Body of pancreas (tissue), 4 donors: ENCODE measurements at regions not wholly inside any gene's neighbourhood (a gene's known extent, or its start where the extent isn't known, plus 50 kb on each side); places are given as distances from the start of the nearest gene placed in this dataset.

Source experiments
- ATAC-seq: fragments of 150-250 bp; one replicate; pipeline ENCODE4 v1.9.1; 2016
- DNase-seq, 4 donors: peaks; one replicate each; pipeline ENCODE4 v3.0.0-alpha.2; 2019
- H3K27ac ChIP-seq, 4 donors: fragments of 200-600 bp; sonication (generic); 1 replicate in 3 of 4; 2 replicates in 1 of 4; pipeline versions ENCODE4 v1.5.1 to v1.6.1; 2016 to 2019; ENCODE audit warnings: mild to moderate bottlenecking in 1 of 4, mixed read lengths in 1 of 4, moderate library complexity in 1 of 4
- H3K27me3 ChIP-seq, 2 donors: fragments of 200-600 bp; sonication (generic); one replicate each; pipeline ENCODE4 v1.6.0; 2016; ENCODE audit warnings: mild to moderate bottlenecking in 1 of 2
- H3K36me3 ChIP-seq, 2 donors: fragments of 200-600 bp; sonication (generic); replicated peaks in 1 of 2; 2 replicates each; pipeline ENCODE4 v1.5.1; 2016; ENCODE audit warnings: low read depth in 2 of 2; ENCODE audit not compliant: insufficient read depth in 1 of 2
- H3K4me1 ChIP-seq: fragments of 200-600 bp; sonication (generic); one replicate; pipeline ENCODE4 v1.6.0; 2016
- H3K4me3 ChIP-seq, 2 donors: fragments of 200-600 bp; sonication (generic); 1 replicate in 1 of 2; 2 replicates in 1 of 2; pipeline ENCODE4 v1.5.1; 2016 to 2019
- H3K9me3 ChIP-seq, 3 donors: fragments of 200-600 bp; sonication (generic); 1 replicate in 2 of 3; 2 replicates in 1 of 3; pipeline ENCODE4 v1.5.1; 2016
- POLR2A ChIP-seq, 3 donors: fragments of 450-650 bp; IDR thresholded peaks; one replicate each; pipeline ENCODE4 v1.6.1; 2016; ENCODE audit warnings: antibody characterized with exemption in 3 of 3, mild to moderate bottlenecking in 2 of 3
- WGBS, 2 donors: methylation state at CpG; one replicate each; pipeline ENCODE4 v1.1.5; 2017; 5-methylcytosine and 5-hydroxymethylcytosine counted together
- intact Hi-C: fragments of 100-400 bp; cut with DNase I; formaldehyde crosslinking; loops from one replicate; pipeline ENCODE4 v1.15.1; 2023
- TF ChIP-seq, protein P1 (sequence below), 7 experiments: fragments of 450-650 bp in 4 of 7; fragments of 200-600 bp in 3 of 7; sonication (generic) in 3 of 7; IDR thresholded peaks; one replicate each; pipeline ENCODE4 v1.5.1; 2016 to 2019; ENCODE audit warnings: antibody characterized with exemption in 7 of 7

DNA sequence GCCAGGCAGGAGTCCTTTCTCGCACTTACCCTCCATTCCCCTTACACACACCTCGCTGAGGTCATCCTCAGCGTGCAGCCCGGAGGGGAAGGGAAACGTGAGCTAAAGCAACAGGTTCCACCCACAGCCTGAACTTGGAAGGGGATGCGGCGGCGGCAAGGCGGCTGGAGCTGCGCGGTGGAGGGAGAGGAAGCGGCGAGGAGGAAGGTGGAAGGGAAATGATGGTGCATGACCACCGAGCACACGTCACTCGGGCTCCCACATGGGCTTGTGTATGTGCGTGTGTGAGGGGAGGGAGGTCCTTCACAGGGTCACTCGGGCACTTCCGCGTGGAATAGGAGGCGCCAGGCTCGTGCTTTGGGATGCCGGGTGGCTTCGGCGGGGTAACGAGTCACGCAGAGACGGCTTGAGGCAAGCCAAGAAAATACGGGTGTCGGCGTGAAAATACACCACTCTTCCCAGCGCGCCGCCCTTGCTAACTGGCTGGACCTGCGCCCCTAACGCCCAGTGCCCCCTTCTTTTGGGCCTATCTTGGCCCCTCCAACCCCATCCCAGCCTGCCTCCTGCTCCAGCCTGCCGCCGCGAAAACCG is 225.5 kb upstream of the IL12A start:
- ATAC-seq (peak; percentile 54), DNase-seq (peak; percentile 24 to 45 (median 34))
- intact Hi-C loops, result no loop called here
- Histone ChIP-seq H3K4me3 (peak overlapping the region; percentile 22 to 65), H3K27ac (peak overlapping the region; percentile 4 to 72 (median 58)), H3K36me3 (no peaks in the 10 kb centered on the region), H3K9me3 (no peaks in the 10 kb centered on the region), H3K27me3 (peaks cover 0 to 6% of the 10 kb centered on the region in 2 donors), H3K4me1 (peaks cover 24% of the 10 kb centered on the region)
- 1 to 3% methylated on average over 27 to 39 of the region's 40 CpGs for WGBS, 2 donors
- TF ChIP-seq, protein P1, sequence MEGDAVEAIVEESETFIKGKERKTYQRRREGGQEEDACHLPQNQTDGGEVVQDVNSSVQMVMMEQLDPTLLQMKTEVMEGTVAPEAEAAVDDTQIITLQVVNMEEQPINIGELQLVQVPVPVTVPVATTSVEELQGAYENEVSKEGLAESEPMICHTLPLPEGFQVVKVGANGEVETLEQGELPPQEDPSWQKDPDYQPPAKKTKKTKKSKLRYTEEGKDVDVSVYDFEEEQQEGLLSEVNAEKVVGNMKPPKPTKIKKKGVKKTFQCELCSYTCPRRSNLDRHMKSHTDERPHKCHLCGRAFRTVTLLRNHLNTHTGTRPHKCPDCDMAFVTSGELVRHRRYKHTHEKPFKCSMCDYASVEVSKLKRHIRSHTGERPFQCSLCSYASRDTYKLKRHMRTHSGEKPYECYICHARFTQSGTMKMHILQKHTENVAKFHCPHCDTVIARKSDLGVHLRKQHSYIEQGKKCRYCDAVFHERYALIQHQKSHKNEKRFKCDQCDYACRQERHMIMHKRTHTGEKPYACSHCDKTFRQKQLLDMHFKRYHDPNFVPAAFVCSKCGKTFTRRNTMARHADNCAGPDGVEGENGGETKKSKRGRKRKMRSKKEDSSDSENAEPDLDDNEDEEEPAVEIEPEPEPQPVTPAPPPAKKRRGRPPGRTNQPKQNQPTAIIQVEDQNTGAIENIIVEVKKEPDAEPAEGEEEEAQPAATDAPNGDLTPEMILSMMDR (IDR thresholded peaks at IDR 0.05), result no peak
- peak; percentile 6 to 45 (median 43) for TF ChIP-seq POLR2A (IDR thresholded peaks at IDR 0.05)

DNA sequence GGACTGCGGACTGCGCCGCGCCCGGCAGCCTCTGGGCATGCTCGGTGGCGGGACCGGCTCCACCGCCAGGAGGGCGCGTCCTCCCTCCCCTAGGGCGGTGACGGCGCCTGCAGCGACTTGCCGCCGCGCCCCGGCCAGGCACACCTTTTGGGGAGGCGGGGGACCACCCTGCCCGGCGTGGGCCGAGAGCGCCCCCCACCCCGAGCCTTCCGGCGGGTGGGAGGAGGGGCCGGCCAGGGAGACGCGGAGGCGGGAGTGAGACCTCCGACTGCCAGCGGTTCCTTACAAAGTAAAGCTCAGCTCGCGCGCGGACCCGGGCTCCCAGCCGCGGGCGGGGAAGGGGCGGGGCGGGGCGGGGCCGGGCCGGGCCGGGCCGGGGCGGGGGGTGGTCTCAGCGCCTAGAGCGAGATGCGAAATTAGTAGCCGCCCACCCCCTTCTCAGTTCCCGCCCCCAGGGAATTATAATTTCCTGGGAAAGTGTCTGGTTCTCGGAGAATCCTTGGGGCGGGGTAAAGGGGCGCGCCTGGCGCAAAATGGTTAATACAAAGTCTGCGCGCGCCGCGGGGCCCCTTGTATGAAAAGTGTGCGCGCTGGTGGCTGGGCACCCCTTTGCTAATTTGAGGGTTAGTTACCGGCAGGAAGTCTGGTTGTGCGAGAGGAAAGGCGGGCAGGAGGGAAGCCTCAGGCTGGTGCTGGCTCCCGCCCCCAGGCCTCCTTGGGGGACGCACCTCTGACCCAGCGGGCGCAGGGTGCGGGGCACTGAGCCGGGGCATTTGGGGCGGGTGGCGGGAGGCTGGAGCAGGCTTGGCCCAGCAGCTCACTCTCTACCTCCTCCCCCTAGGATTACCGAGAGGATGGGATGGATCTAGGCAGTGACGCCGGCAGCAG is 224.8 kb upstream of the IL12A start:
- Histone ChIP-seq H3K36me3 (no peaks in the 10 kb centered on the region), H3K4me1 (peaks cover 24% of the 10 kb centered on the region), H3K4me3 (peak overlapping the region; percentile 22 to 65), H3K27ac (peak overlapping the region; percentile 4 to 72 (median 58)), H3K9me3 (no peaks in the 10 kb centered on the region), H3K27me3 (peaks cover 0 to 6% of the 10 kb centered on the region in 2 donors)
- 0 to 1% methylated on average over 28 to 66 of the region's 80 CpGs for WGBS, 2 donors
- ATAC-seq, result peak; percentile 70
- DNase-seq, result peak; percentile 30 to 61 (median 38)
- TF ChIP-seq POLR2A (IDR thresholded peaks at IDR 0.05), result peak in 1 of 3 donors; percentile 2
- TF ChIP-seq, protein P1 (IDR thresholded peaks at IDR 0.05), result peak in 6 of 7 experiments; percentile 10 to 51 (median 36)
- intact Hi-C loops, result no loop called here

DNA sequence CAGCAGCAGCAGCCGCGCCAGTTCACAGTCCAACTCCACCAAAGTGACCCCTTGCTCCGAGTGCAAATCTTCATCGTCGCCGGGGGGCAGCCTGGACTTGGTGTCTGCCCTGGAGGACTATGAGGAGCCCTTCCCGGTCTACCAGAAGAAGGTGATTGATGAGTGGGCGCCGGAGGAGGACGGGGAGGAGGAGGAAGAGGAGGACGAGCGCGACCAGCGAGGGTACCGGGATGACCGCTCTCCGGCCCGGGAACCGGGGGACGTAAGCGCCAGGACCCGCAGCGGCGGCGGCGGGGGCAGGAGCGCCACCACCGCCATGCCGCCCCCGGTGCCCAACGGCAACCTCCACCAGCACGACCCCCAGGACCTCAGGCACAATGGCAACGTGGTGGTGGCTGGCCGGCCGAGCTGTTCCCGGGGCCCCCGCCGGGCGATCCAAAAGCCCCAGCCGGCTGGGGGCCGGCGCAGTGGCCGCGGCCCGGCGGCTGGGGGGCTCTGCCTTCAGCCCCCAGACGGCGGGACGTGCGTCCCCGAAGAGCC is 224.1 kb upstream of the IL12A start:
- ATAC-seq, result no peak
- Histone ChIP-seq H3K9me3 (no peaks in the 10 kb centered on the region), H3K36me3 (no peaks in the 10 kb centered on the region), H3K27me3 (peaks cover 0 to 6% of the 10 kb centered on the region in 2 donors), H3K4me3 (peak overlapping the region in 1 of 2 donors; percentile 65), H3K27ac (peak overlapping the region; percentile 4 to 72 (median 58)), H3K4me1 (peaks cover 24% of the 10 kb centered on the region)
- TF ChIP-seq, protein P1 (IDR thresholded peaks at IDR 0.05), result no peak
- peak in 1 of 3 donors; percentile 31 for TF ChIP-seq POLR2A (IDR thresholded peaks at IDR 0.05)
- intact Hi-C loops, result no loop called here
- peak in 2 of 4 donors; percentile 15 to 20 for DNase-seq
- 2% methylated on average over 41 of the region's 51 CpGs; no CpG with 5 or more reads in 1 of the 2 donors for WGBS, 2 donors

DNA sequence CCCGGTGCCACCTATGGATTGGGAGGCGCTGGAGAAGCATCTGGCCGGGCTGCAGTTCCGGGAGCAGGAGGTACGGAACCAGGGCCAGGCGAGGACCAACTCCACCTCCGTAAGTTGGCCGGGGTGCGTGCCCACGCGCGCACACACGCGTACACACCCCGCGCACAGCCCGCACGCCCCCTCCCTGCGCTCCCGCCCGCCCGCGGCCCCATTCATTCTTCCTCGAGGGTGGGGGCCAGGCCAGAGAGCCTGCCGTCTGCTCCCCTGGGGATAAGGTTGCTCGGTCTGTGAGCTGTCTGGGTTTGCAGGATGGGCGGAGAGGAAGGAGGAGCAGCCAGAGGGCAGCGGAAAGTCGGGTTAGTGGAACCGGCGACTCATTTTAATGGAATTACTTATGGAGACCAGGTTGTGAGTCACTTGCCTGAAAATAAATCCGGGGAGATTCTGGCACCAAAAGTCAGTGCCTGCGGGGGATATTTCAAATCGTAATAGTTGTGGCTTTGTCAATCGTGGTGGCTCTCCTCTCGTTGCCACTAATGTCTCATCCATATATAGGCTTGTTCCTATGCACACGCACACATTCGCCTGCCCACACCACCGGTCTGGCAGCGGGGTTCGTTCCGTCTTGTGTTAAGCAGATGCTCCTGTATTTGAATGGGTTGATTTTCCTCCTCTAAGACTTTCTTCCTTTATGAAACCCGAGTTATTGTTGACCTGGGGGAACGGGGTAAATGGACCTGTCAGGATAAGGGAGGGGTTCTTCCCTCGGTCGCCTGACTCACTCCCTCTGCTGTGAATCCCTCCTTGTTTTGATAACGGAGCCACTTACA is 223.4 kb upstream of the IL12A start:
- Histone ChIP-seq H3K4me1 (peaks cover 24% of the 10 kb centered on the region), H3K4me3 (peak overlapping the region in 1 of 2 donors; percentile 65), H3K36me3 (no peaks in the 10 kb centered on the region), H3K27me3 (peaks cover 0 to 6% of the 10 kb centered on the region in 2 donors), H3K9me3 (no peaks in the 10 kb centered on the region), H3K27ac (peak overlapping the region in 3 of 4 donors; percentile 50 to 72 (median 66))
- intact Hi-C loops, result no loop called here
- DNase-seq (peak; percentile 26 to 60 (median 46)), ATAC-seq (peak; percentile 45)
- no peak for TF ChIP-seq POLR2A (IDR thresholded peaks at IDR 0.05)
- TF ChIP-seq, protein P1 (IDR thresholded peaks at IDR 0.05), result no peak
- whole genome bisulfite sequencing, 2 donors, result 1 to 2% methylated on average over 21 to 47 of the region's 47 CpGs
